ENCODE measurements at regions not wholly inside any gene's neighbourhood (a gene's known extent, or its start where the extent isn't known, plus 50 kb on each side); places are given as distances from the start of the nearest gene placed in this dataset.
"Not testable (repeated sequence)": the region's sequence is repeated elsewhere in the genome, so short reads cannot be mapped to it uniquely, and the experiment has no call there.

DNA sequence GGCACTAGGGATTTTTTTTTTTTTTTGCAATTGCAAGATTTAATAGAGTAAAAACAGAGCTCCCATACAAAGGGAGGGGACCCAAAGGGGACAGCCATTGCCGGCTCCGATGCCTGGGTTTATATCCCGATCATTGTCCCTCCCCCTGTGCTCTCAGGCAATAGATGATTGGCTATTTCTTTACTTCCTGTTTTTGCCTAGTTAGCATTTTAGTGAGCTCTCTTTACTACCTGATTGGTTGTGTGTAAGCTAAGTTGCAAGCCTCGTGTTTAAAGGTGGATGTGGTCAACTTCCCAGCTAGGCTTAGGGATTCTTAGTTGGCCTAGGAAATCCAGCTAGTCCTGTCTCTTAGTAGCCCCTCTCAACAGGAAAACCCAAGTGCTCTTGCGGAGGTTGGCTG lies 148.2 kb upstream of the TNFAIP3 start:
- TF ChIP-seq, protein P1, sequence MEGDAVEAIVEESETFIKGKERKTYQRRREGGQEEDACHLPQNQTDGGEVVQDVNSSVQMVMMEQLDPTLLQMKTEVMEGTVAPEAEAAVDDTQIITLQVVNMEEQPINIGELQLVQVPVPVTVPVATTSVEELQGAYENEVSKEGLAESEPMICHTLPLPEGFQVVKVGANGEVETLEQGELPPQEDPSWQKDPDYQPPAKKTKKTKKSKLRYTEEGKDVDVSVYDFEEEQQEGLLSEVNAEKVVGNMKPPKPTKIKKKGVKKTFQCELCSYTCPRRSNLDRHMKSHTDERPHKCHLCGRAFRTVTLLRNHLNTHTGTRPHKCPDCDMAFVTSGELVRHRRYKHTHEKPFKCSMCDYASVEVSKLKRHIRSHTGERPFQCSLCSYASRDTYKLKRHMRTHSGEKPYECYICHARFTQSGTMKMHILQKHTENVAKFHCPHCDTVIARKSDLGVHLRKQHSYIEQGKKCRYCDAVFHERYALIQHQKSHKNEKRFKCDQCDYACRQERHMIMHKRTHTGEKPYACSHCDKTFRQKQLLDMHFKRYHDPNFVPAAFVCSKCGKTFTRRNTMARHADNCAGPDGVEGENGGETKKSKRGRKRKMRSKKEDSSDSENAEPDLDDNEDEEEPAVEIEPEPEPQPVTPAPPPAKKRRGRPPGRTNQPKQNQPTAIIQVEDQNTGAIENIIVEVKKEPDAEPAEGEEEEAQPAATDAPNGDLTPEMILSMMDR (IDR thresholded peaks at IDR 0.05) = not testable (repeated sequence)
- TF ChIP-seq POLR2A (IDR thresholded peaks at IDR 0.05) = not testable (repeated sequence)

Measured in lower leg skin (tissue), 3 donors.